OCI-M1 (cell line): ENCODE measurements at regions not wholly inside any gene's neighbourhood (a gene's known extent, or its start where the extent isn't known, plus 50 kb on each side); places are given as distances from the start of the nearest gene placed in this dataset.

Experiments used
- DNase-seq: peaks from one replicate; lab custom pipeline; 2025; lab: John Stamatoyannopoulos, UW

GRCh38 chr15:27671819-27672437, 427.2 kb downstream of the OCA2 start:
- no peak for DNase-seq

GRCh38 chr15:27670486-27671209, 428.5 kb downstream of the OCA2 start:
- DNase-seq, result no peak

GRCh38 chr15:27669641-27670040, 429.5 kb downstream of the OCA2 start:
- no peak for DNase-seq

GRCh38 chr15:27668471-27669220, 430.5 kb downstream of the OCA2 start:
- no peak for DNase-seq

- DNase-seq, result peak; percentile 44
Measured at GRCh38 chr15:27665002-27665401, 434.1 kb downstream of the OCA2 start.

- DNase-seq, result peak; percentile 84
Measured at GRCh38 chr15:27662892-27663291, 436.2 kb downstream of the OCA2 start.

- no peak for DNase-seq
Measured at GRCh38 chr15:27660676-27661075, 438.4 kb downstream of the OCA2 start.

GRCh38 chr15:27656296-27656987, 442.7 kb downstream of the OCA2 start:
- DNase-seq, result no peak

GRCh38 chr15:27655056-27655455, 444.1 kb downstream of the OCA2 start:
- no peak for DNase-seq

GRCh38 chr15:27650244-27650643, 448.9 kb downstream of the OCA2 start:
- DNase-seq, result no peak

- no peak for DNase-seq
Measured at GRCh38 chr15:27648359-27648758, 450.8 kb downstream of the OCA2 start.

GRCh38 chr15:27646531-27646930, 452.6 kb downstream of the OCA2 start:
- no peak for DNase-seq

- DNase-seq, result no peak
Measured at GRCh38 chr15:27645672-27646071, 453.4 kb downstream of the OCA2 start.

- DNase-seq, result no peak
Measured at GRCh38 chr15:27642981-27643380, 456.1 kb downstream of the OCA2 start.

- no peak for DNase-seq
Measured at GRCh38 chr15:27639595-27639994, 459.5 kb downstream of the OCA2 start.

GRCh38 chr15:27638958-27639357, 460.2 kb downstream of the OCA2 start:
- no peak for DNase-seq

GRCh38 chr15:27635916-27636315, 463.2 kb downstream of the OCA2 start:
- no peak for DNase-seq

GRCh38 chr15:27628486-27628885, 470.6 kb downstream of the OCA2 start:
- DNase-seq, result no peak

- no peak for DNase-seq
Measured at GRCh38 chr15:27627623-27628022, 471.5 kb downstream of the OCA2 start.

GRCh38 chr15:27623560-27624305, 475.4 kb downstream of the OCA2 start:
- no peak for DNase-seq

- DNase-seq, result no peak
Measured at GRCh38 chr15:27623149-27623548, 476.0 kb downstream of the OCA2 start.

- no peak for DNase-seq
Measured at GRCh38 chr15:27622371-27622770, 476.7 kb downstream of the OCA2 start.
